OCI-M1 (cell line): ENCODE measurements at regions not wholly inside any gene's neighbourhood (a gene's known extent, or its start where the extent isn't known, plus 50 kb on each side); places are given as distances from the start of the nearest gene placed in this dataset.
"Not testable (repeated sequence)": the region's sequence is repeated elsewhere in the genome, so short reads cannot be mapped to it uniquely, and the experiment has no call there.

Experiments
- DNase-seq: peaks from one replicate; lab custom pipeline; 2025; lab: John Stamatoyannopoulos, UW

- no peak for DNase-seq
Observed at GRCh38 chr4:120299631-120300030, 233.0 kb upstream of the MAD2L1 start.

GRCh38 chr4:120293341-120293740 lies 226.7 kb upstream of the MAD2L1 start:
- no peak for DNase-seq

- no peak for DNase-seq
Observed at GRCh38 chr4:120291541-120291940, 224.9 kb upstream of the MAD2L1 start.

GRCh38 chr4:120290553-120290952 lies 223.9 kb upstream of the MAD2L1 start:
- DNase-seq, result no peak

GRCh38 chr4:120286813-120287212 lies 220.2 kb upstream of the MAD2L1 start:
- DNase-seq, result peak; percentile 22

GRCh38 chr4:120281581-120281980 lies 214.9 kb upstream of the MAD2L1 start:
- no peak for DNase-seq

- no peak for DNase-seq
Observed at GRCh38 chr4:120277391-120277790, 210.7 kb upstream of the MAD2L1 start.

- DNase-seq, result no peak
Observed at GRCh38 chr4:120266602-120267001, 200.0 kb upstream of the MAD2L1 start.

- DNase-seq, result no peak
Observed at GRCh38 chr4:120263618-120264017, 197.0 kb upstream of the MAD2L1 start.

- no peak for DNase-seq
Observed at GRCh38 chr4:120261117-120261516, 194.5 kb upstream of the MAD2L1 start.

- not testable (repeated sequence) for DNase-seq
Observed at GRCh38 chr4:120256112-120256775, 189.6 kb upstream of the MAD2L1 start.

GRCh38 chr4:120238277-120238973 lies 171.8 kb upstream of the MAD2L1 start:
- DNase-seq, result no peak

GRCh38 chr4:120236873-120237272 lies 170.2 kb upstream of the MAD2L1 start:
- no peak for DNase-seq

- no peak for DNase-seq
Observed at GRCh38 chr4:120232050-120232449, 165.4 kb upstream of the MAD2L1 start.

- peak; percentile 34 for DNase-seq
Observed at GRCh38 chr4:120228086-120228485, 161.4 kb upstream of the MAD2L1 start.

GRCh38 chr4:120227554-120227953 lies 160.9 kb upstream of the MAD2L1 start:
- DNase-seq, result no peak

- DNase-seq, result no peak
Observed at GRCh38 chr4:120225527-120225926, 158.9 kb upstream of the MAD2L1 start.

GRCh38 chr4:120218981-120219380 lies 152.3 kb upstream of the MAD2L1 start:
- DNase-seq, result no peak

GRCh38 chr4:120215350-120215749 lies 148.7 kb upstream of the MAD2L1 start:
- no peak for DNase-seq

- DNase-seq, result no peak
Observed at GRCh38 chr4:120211408-120212015, 144.9 kb upstream of the MAD2L1 start.

GRCh38 chr4:120209706-120210105 lies 143.1 kb upstream of the MAD2L1 start:
- no peak for DNase-seq

GRCh38 chr4:120207021-120207420 lies 140.4 kb upstream of the MAD2L1 start:
- DNase-seq, result no peak

GRCh38 chr4:120202222-120202621 lies 135.6 kb upstream of the MAD2L1 start:
- no peak for DNase-seq
